ENCODE measurements at regions not wholly inside any gene's neighbourhood (a gene's known extent, or its start where the extent isn't known, plus 50 kb on each side); places are given as distances from the start of the nearest gene placed in this dataset.
"Not testable (repeated sequence)": the region's sequence is repeated elsewhere in the genome, so short reads cannot be mapped to it uniquely, and the experiment has no call there.

- DNase-seq = no peak
These were observed 161.7 kb upstream of the PGR start for GRCh38 chr11:101291279-101291678.

DNA sequence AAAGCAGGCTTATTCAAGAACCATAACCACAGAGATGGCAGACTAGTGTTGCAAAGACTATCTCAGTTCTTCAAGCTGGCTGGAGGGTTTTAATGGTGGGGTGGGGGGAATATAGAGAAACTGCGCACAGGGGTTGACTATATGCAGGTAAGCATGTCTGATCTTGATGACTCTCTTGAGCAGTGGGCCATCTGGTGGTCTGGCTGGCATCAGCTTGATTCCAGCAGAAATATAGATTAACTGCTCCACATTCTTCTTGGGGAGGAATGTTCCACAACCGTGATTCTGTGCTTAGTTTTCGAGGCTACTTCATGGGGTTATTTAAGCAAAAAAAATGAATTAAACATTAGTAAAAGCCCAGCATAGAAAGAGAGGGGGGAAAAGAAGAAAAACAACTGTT is 158.8 kb upstream of the PGR start:
- DNase-seq = no peak

GRCh38 chr11:101279728-101280127 is 150.1 kb upstream of the PGR start:
- DNase-seq = no peak

- DNase-seq = no peak
These were observed 148.7 kb upstream of the PGR start for GRCh38 chr11:101278286-101278685.

GRCh38 chr11:101277036-101277435 is 147.4 kb upstream of the PGR start:
- no peak for DNase-seq

DNA sequence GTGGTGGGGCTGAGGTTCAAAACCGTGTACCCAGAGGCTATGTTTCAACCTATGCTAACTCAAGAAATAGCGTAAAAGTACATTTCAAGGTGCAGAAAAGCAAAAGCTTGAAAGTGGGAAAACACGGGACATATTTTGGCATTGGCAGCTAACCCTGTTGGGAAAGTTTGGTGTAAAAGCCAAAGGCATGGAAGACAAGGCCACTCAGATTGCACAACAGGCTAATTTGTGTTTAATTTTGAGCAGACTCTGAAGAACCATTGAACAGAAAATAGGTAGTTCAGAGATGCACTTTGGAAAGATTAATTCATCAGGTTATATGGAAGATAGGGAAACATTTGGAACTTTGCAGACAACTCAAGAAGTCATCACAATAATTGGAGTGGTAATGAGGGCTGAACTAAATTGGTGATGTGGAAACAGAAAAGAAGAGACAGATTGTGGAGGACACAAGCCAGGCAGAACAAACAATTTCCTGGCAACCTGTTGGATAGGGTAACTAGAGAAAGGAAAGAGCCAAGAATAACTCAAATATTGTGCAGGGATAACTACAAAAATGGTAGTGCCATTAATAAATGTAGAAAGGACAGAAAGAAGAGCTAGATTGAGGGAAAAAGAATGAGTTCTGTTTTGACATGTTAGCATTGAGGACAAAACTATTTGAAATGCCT is 140.5 kb upstream of the PGR start:
- DNase-seq = no peak

GRCh38 chr11:101269390-101269789 is 139.8 kb upstream of the PGR start:
- no peak for DNase-seq

GRCh38 chr11:101267654-101268053 is 138.0 kb upstream of the PGR start:
- DNase-seq = no peak

DNA sequence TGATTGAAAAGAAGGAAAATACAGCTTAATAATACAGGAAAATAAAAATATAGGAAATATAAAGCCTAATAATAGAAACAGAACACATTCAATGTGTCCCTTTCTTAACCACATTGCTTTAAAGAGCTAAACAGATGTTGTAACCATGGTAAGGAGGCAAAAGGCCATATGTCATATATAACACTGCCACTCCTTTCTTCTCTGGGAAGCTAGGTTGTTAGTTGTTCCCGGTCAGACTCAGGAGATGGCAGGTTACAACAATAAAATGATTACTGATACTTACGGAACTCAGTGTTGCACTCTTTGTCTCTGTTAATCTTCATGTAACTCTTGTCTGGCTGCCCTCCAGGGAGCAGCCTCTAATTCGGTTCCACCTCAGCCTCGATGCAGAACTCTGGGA is 134.7 kb upstream of the PGR start:
- no peak for DNase-seq

DNA sequence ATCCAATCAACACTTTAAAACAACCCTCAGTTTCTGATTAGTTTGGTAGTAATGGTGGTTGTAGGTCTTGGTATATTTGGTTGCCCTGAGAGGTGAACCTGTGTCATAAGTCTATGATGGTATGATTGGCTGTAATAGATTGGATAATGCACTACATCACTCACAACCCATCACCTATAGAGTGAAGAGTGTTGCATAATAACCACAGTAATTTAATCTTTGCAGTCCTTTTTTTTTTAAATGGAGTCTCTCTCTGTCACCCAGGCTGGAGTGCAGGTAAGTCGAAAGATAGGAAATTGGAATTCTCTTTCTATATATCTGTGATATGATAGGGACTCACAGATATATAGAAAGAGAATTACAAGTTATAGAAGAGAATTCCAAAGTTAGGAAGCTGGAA is 133.4 kb upstream of the PGR start:
- no peak for DNase-seq

- no peak for DNase-seq
These were observed 132.6 kb upstream of the PGR start for GRCh38 chr11:101262258-101262657.

- DNase-seq = no peak
These were observed 125.4 kb upstream of the PGR start for GRCh38 chr11:101255036-101255435.

- no peak for DNase-seq
These were observed 124.4 kb upstream of the PGR start for GRCh38 chr11:101254037-101254436.

DNA sequence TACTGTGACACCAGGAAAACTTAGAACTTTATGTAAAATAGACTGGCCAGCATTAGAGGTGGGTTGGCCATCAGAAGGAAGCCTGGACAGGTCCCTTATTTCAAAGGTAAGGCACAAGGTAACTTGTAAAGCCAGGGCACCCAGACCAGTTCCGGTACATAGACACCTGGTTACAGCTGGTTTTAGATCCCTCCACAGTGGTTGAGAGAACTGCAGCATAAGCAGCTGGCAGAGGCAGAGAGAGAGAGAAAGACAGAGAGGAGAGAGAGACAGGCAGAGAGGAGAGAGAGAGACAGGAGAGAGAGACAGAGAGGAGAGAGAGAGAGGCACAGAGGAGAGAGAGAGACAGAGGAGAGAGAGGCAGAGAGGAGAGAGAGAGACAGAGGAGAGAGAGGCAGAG is 116.0 kb upstream of the PGR start:
- not testable (repeated sequence) for DNase-seq

- DNase-seq = not testable (repeated sequence)
These were observed 115.5 kb upstream of the PGR start for GRCh38 chr11:101245081-101245480.

DNA sequence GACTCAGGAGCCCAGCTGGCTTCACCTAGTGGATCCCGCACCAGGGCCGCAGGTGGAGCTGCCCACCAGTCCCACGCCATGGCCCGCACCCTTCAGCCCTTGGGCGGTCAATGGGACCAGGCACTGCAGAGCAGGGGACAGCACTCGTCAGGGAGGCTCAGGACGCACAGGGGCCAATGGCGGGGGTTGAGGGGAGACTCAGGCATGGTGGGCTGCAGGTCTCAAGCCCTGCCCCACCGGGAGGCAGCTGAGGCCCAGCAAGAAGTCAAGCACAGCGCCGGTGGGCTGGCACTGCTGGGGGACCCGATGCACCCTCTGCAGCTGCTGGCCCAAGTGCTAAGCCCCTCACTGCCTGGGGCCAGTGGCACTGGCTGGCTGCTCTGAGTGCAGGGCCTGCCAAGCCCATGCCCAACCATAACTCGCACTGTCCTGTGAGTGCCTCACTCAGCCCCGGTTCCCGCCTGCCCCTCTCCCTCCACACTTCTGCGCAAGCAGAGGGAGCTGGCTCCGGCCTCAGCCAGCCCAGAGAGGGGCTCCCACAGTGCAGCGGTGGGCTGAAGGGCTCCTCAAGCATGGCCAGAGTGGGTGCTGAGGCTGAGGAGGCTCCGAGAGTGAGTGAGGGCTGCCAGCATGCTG is 111.7 kb upstream of the PGR start:
- DNase-seq = no peak

GRCh38 chr11:101231207-101231834 is 101.7 kb upstream of the PGR start:
- DNase-seq = not testable (repeated sequence)

- no peak for DNase-seq
These were observed 97.0 kb upstream of the PGR start for GRCh38 chr11:101226617-101227016.

DNA sequence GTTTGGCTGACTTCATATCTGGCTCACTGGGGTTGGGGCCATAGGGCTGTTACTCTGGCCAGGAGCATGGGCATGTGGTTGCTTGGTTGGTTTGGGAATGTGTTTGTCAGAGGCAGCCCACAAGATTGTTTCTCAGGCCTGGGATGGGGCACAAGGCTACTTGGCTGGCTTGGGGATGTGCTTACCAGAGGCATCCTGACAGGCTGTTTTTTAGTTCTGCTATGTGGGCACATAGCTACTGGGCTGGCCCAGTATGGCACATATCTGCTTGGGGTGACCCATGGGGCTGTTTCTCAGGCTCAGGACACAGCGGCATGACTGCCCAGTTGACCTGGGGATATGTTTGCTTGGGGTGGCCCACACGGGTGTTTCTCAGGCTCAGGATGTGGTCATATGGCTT is 94.6 kb upstream of the PGR start:
- no peak for DNase-seq

GRCh38 chr11:101218091-101218490 is 88.5 kb upstream of the PGR start:
- not testable (repeated sequence) for DNase-seq

GRCh38 chr11:101216091-101216490 is 86.5 kb upstream of the PGR start:
- not testable (repeated sequence) for DNase-seq

DNA sequence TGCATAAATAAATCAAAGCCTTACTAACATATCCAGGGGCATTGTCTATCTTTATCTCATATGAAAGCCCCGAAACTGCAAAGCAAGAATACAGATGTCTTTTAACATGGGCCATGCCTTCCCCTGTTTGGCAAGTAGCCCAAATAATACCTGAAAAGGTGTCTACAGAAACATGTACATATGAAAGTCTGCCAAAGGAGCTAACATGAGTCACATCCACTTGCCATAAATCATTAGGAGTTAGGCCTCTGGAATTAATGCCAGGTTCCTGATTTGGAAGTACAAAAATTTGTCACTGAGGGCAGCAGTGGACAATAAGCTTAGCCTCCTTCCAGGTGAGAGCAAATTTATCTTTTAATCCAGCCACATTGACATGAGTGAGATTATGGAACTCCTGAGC is 85.5 kb upstream of the PGR start:
- DNase-seq = no peak

GRCh38 chr11:101211407-101211975 is 81.9 kb upstream of the PGR start:
- DNase-seq = no peak

DNA sequence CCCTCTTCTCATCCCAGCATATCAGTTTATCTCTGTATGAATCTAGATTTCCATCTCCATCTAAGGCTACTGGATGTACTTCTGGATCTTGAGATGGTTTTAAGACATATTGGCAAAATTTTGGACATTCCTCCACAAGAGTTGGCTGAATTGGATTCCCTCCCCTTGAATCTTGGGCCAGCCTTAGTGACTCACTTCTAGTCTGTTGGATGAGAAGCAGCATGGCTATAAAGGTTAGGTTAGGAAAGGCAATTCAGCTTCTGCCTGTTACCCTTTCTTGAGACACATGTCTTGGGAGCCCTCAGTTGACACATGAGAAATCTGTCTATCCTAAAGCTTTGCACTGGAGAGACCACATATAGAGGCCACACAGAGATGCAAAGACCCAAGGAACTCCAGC is 73.0 kb upstream of the PGR start:
- no peak for DNase-seq
